Astrocyte (in vitro differentiated cells and primary cell): ENCODE measurements at regions not wholly inside any gene's neighbourhood (a gene's known extent, or its start where the extent isn't known, plus 50 kb on each side); places are given as distances from the start of the nearest gene placed in this dataset.

Source experiments
- EZH2 ChIP-seq: IDR thresholded peaks from 2 replicates; pipeline ENCODE4 v1.6.1; 2012; ENCODE audit warnings: mild to moderate bottlenecking, low read length, inconsistent platforms; ENCODE audit not compliant: insufficient read depth
- TF ChIP-seq, protein P1 (sequence below): IDR thresholded peaks from 2 replicates; pipeline ENCODE4 v1.5.1; 2011; ENCODE audit warnings: low read depth, mild to moderate bottlenecking, inconsistent platforms, low read length, moderate library complexity; ENCODE audit not compliant: insufficient read depth

DNA sequence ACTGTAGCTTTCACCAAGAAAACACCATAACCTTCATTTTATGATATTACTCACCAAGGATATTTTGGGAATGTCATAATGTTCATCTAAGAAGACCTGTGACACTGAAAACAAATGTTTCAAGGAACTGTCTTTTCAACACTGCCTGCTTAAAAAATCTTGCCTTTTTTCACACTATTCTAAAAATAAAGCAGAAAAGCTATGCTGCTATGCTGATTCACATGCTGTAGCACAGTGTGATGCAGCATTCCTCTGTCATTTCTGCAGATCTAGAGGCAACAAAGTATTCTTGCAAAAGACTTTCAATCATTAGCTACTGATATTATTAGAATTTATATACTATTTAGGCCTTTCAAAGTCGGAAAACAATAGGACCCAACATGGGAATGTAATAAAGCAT is 525.7 kb downstream of the UQCRFS1 start:
- TF ChIP-seq, protein P1, sequence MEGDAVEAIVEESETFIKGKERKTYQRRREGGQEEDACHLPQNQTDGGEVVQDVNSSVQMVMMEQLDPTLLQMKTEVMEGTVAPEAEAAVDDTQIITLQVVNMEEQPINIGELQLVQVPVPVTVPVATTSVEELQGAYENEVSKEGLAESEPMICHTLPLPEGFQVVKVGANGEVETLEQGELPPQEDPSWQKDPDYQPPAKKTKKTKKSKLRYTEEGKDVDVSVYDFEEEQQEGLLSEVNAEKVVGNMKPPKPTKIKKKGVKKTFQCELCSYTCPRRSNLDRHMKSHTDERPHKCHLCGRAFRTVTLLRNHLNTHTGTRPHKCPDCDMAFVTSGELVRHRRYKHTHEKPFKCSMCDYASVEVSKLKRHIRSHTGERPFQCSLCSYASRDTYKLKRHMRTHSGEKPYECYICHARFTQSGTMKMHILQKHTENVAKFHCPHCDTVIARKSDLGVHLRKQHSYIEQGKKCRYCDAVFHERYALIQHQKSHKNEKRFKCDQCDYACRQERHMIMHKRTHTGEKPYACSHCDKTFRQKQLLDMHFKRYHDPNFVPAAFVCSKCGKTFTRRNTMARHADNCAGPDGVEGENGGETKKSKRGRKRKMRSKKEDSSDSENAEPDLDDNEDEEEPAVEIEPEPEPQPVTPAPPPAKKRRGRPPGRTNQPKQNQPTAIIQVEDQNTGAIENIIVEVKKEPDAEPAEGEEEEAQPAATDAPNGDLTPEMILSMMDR = no peak
- TF ChIP-seq EZH2 = no peak
